ENCODE measurements at regions not wholly inside any gene's neighbourhood (a gene's known extent, or its start where the extent isn't known, plus 50 kb on each side); places are given as distances from the start of the nearest gene placed in this dataset.

GRCh38 chr3:14300721-14301399, 101.5 kb upstream of the SLC6A6 start:
- Histone ChIP-seq H4K8ac (replicated peaks; ENCODE audit: insufficient read length, low read depth, low read length) (no peak overlapping the region), H4K20me1 (ENCODE audit: control insufficient read depth, insufficient read depth, insufficient read length) (no peaks in the 10 kb centered on the region), H3K23ac (ENCODE audit: insufficient read length, low read depth, low read length) (no peak overlapping the region), H3K56ac (ENCODE audit: insufficient read length, low read depth, low read length) (no peak overlapping the region), H3K23me2 (ENCODE audit: insufficient read length, low read depth, low read length, poor library complexity, severe bottlenecking) (no peaks in the 10 kb centered on the region), H3K4me1 (ENCODE audit: insufficient read depth, low read length) (no peaks in the 10 kb centered on the region; the same call in 1 of the 2 replicates), H2AFZ (ENCODE audit: low read length) (no peak overlapping the region), H3K18ac (ENCODE audit: insufficient read length, low read depth, low read length) (no peak overlapping the region), H3K4me2 (ENCODE audit: insufficient read depth, insufficient read length, low read length) (no peak overlapping the region), H2AK5ac (ENCODE audit: insufficient read length, low read length) (no peak overlapping the region), H3K27ac (ENCODE audit: insufficient read length, low read depth, low read length) (no peak overlapping the region), H3K9me3 (ENCODE audit: control insufficient read depth, low read depth, low read length) (no peaks in the 10 kb centered on the region), H3K79me2 (ENCODE audit: insufficient read depth, low read length) (no peaks in the 10 kb centered on the region), H4K91ac (ENCODE audit: insufficient read length, low read depth, low read length) (no peak overlapping the region), H2BK120ac (ENCODE audit: low read depth, low read length, poor library complexity, severe bottlenecking) (no peak overlapping the region), H4K5ac (ENCODE audit: insufficient read length, low read depth, low read length) (no peak overlapping the region), H3T11ph (ENCODE audit: low read length) (no peak overlapping the region), H2BK20ac (ENCODE audit: low read depth, low read length, poor library complexity, severe bottlenecking) (no peak overlapping the region), H2BK15ac (ENCODE audit: low read depth, low read length) (no peak overlapping the region), H3K4ac (ENCODE audit: low read depth, low read length) (no peak overlapping the region), H3K14ac (ENCODE audit: insufficient read depth, low read length) (no peak overlapping the region), H2BK12ac (ENCODE audit: insufficient read length, low read depth, low read length) (no peak overlapping the region), H3K27me3 (ENCODE audit: insufficient read depth, low read length) (no peaks in the 10 kb centered on the region; the same call in 1 of the 2 replicates), H3K9ac (ENCODE audit: extremely low read depth, insufficient read length, low read length) (no peak overlapping the region), H3K79me1 (ENCODE audit: insufficient read depth, low read depth, low read length, poor library complexity, severe bottlenecking) (no peaks in the 10 kb centered on the region), H2BK5ac (ENCODE audit: insufficient read length, low read length) (no peak overlapping the region)
- H3K36me3 Mint-ChIP-seq (ENCODE audit: insufficient read depth in 1 of 3, low read depth in 3 of 3) = no peaks in the 10 kb centered on the region; a peak in 1 of 7 replicates
- no peak for DNase-seq
- no CpG with 5 or more reads among the region's 11 CpGs for WGBS (ENCODE audit: extremely low coverage, insufficient read length, low lambda C conversion rate)
- TF ChIP-seq CTCF (conservative IDR thresholded peaks at IDR 0.05) = no peak
- H3K4me3 Mint-ChIP-seq = no peak overlapping the region
- H3K27me3 Mint-ChIP-seq (ENCODE audit: low read depth) = peaks cover 11% of the 10 kb centered on the region; the same call in 1 of the 2 replicates
- H3K9me3 Mint-ChIP-seq = no peaks in the 10 kb centered on the region
- no peak overlapping the region for H3K27ac Mint-ChIP-seq
- peaks cover 29 to 38% of the 10 kb centered on the region in 2 experiments for H3K4me1 Mint-ChIP-seq
